HS-27A (cell line): ENCODE measurements at regions not wholly inside any gene's neighbourhood (a gene's known extent, or its start where the extent isn't known, plus 50 kb on each side); places are given as distances from the start of the nearest gene placed in this dataset.

ENCODE experiments used
- DNase-seq: peaks from one replicate; pipeline ENCODE4 v3.0.0-alpha.2; 2012; ENCODE audit warnings: low read depth, missing footprints

- DNase-seq, result no peak
These were observed 653.8 kb downstream of the ELAVL2 start for GRCh38 chr9:23172206-23172605.

GRCh38 chr9:23172979-23173637 lies 652.9 kb downstream of the ELAVL2 start:
- no peak for DNase-seq

- DNase-seq, result no peak
These were observed 631.8 kb downstream of the ELAVL2 start for GRCh38 chr9:23194281-23194680.

GRCh38 chr9:23215688-23216087 lies 610.4 kb downstream of the ELAVL2 start:
- DNase-seq, result no peak

- no peak for DNase-seq
These were observed 606.6 kb downstream of the ELAVL2 start for GRCh38 chr9:23219471-23219870.

GRCh38 chr9:23220171-23220570 lies 605.9 kb downstream of the ELAVL2 start:
- no peak for DNase-seq

GRCh38 chr9:23220957-23221356 lies 605.1 kb downstream of the ELAVL2 start:
- DNase-seq, result no peak

- no peak for DNase-seq
These were observed 596.1 kb downstream of the ELAVL2 start for GRCh38 chr9:23229890-23230317.

GRCh38 chr9:23232831-23233230 lies 593.2 kb downstream of the ELAVL2 start:
- no peak for DNase-seq

GRCh38 chr9:23243523-23243922 lies 582.5 kb downstream of the ELAVL2 start:
- no peak for DNase-seq

- no peak for DNase-seq
These were observed 581.0 kb downstream of the ELAVL2 start for GRCh38 chr9:23245067-23245466.

- no peak for DNase-seq
These were observed 571.4 kb downstream of the ELAVL2 start for GRCh38 chr9:23254404-23255184.

GRCh38 chr9:23255346-23255745 lies 570.7 kb downstream of the ELAVL2 start:
- no peak for DNase-seq

GRCh38 chr9:23258569-23258968 lies 567.5 kb downstream of the ELAVL2 start:
- DNase-seq, result no peak

GRCh38 chr9:23278561-23278960 lies 547.5 kb downstream of the ELAVL2 start:
- DNase-seq, result no peak

GRCh38 chr9:23287390-23287789 lies 538.6 kb downstream of the ELAVL2 start:
- no peak for DNase-seq

- DNase-seq, result no peak
These were observed 537.5 kb downstream of the ELAVL2 start for GRCh38 chr9:23288545-23288944.

- DNase-seq, result no peak
These were observed 535.1 kb downstream of the ELAVL2 start for GRCh38 chr9:23290973-23291372.

GRCh38 chr9:23302281-23302680 lies 523.8 kb downstream of the ELAVL2 start:
- no peak for DNase-seq

GRCh38 chr9:23306731-23307130 lies 519.3 kb downstream of the ELAVL2 start:
- DNase-seq, result no peak

GRCh38 chr9:23307731-23308513 lies 518.1 kb downstream of the ELAVL2 start:
- DNase-seq, result no peak

GRCh38 chr9:23309800-23310199 lies 516.2 kb downstream of the ELAVL2 start:
- no peak for DNase-seq

GRCh38 chr9:23314247-23314646 lies 511.8 kb downstream of the ELAVL2 start:
- DNase-seq, result no peak
